ENCODE measurements at regions not wholly inside any gene's neighbourhood (a gene's known extent, or its start where the extent isn't known, plus 50 kb on each side); places are given as distances from the start of the nearest gene placed in this dataset.

- no peak for FAIRE-seq
- DNase-seq (ENCODE audit: low spot score) = no peak
- Histone ChIP-seq H3K4me1 (ENCODE audit: insufficient read depth, low read length) (no peaks in the 10 kb centered on the region), H3K4me2 (ENCODE audit: low read depth, low read length) (no peak overlapping the region), H3K36me3 (replicated peaks in 1 of 2; ENCODE audit: control insufficient read depth in 1 of 2, insufficient read depth in 2 of 2, low read length in 2 of 2) (no peaks in the 10 kb centered on the region), H4K20me1 (ENCODE audit: insufficient read depth, low read length) (no peaks in the 10 kb centered on the region), H2AFZ (ENCODE audit: low read length) (no peak overlapping the region), H3K79me2 (ENCODE audit: insufficient read depth, low read length) (no peaks in the 10 kb centered on the region), H3K27ac (ENCODE audit: extremely low read length, insufficient read depth, low read length) (no peak overlapping the region), H3K9ac (ENCODE audit: insufficient read depth, low read depth, low read length) (no peak overlapping the region), H3K4me3 (replicated peaks in 1 of 3; ENCODE audit: insufficient read depth in 1 of 3, low read depth in 2 of 3, low read length in 3 of 3) (no peak overlapping the region), H3K27me3 (ENCODE audit: control insufficient read depth in 1 of 2, insufficient read depth in 2 of 2, low read length in 2 of 2) (no peaks in the 10 kb centered on the region), H3K9me3 (ENCODE audit: low read length) (no peaks in the 10 kb centered on the region)
- POLR2A ChIA-PET = no interaction called here
- 17% methylated on average over 6 of the region's 6 CpGs for WGBS (ENCODE audit: low lambda C conversion rate)
- in situ Hi-C loops (cut with HindIII; ENCODE audit: extremely low pct_ligation_motif_present, low pct_unique_long_range_greater_than_20kb) (no loop called here), intact Hi-C loops (cut with micrococcal nuclease; ENCODE audit: unreplicated experiment) (no loop called here)
- CTCF ChIA-PET (ENCODE audit: low intra/inter-chr PET ratio, low total read pairs) = no interaction called here
- no TSS peak for BruUV-seq (replicated peaks)
- no peak for TF ChIP-seq REXO4 (CRISPR knock-in tag; IDR thresholded peaks at IDR 0.05; ENCODE audit: borderline replicate concordance)
- TF ChIP-seq, protein P1, sequence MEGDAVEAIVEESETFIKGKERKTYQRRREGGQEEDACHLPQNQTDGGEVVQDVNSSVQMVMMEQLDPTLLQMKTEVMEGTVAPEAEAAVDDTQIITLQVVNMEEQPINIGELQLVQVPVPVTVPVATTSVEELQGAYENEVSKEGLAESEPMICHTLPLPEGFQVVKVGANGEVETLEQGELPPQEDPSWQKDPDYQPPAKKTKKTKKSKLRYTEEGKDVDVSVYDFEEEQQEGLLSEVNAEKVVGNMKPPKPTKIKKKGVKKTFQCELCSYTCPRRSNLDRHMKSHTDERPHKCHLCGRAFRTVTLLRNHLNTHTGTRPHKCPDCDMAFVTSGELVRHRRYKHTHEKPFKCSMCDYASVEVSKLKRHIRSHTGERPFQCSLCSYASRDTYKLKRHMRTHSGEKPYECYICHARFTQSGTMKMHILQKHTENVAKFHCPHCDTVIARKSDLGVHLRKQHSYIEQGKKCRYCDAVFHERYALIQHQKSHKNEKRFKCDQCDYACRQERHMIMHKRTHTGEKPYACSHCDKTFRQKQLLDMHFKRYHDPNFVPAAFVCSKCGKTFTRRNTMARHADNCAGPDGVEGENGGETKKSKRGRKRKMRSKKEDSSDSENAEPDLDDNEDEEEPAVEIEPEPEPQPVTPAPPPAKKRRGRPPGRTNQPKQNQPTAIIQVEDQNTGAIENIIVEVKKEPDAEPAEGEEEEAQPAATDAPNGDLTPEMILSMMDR (CRISPR knock-in tag; IDR thresholded peaks at IDR 0.05) = no peak
- TF ChIP-seq DNMT1 (CRISPR knock-in tag; IDR thresholded peaks at IDR 0.05) = no peak
- TF ChIP-seq CHD2 (IDR thresholded peaks at IDR 0.05; ENCODE audit: low read depth, low read length) = no peak
- no peak for TF ChIP-seq SRY (CRISPR knock-in tag; IDR thresholded peaks at IDR 0.05)
- TF ChIP-seq SOX13 (IDR thresholded peaks at IDR 0.05) = no peak
- no peak for TF ChIP-seq SOX13 (CRISPR knock-in tag; conservative IDR thresholded peaks at IDR 0.05 in 1 of 2, IDR thresholded peaks at IDR 0.05 in 1 of 2)
- TF ChIP-seq ZNF501 (CRISPR knock-in tag; IDR thresholded peaks at IDR 0.05) = no peak
- TF ChIP-seq CCAR2 (optimal IDR thresholded peaks at IDR 0.05; ENCODE audit: low read depth, low read length) = no peak
- no peak for TF ChIP-seq AKAP8 (CRISPR knock-in tag; IDR thresholded peaks at IDR 0.05)
- TF ChIP-seq, protein P2, sequence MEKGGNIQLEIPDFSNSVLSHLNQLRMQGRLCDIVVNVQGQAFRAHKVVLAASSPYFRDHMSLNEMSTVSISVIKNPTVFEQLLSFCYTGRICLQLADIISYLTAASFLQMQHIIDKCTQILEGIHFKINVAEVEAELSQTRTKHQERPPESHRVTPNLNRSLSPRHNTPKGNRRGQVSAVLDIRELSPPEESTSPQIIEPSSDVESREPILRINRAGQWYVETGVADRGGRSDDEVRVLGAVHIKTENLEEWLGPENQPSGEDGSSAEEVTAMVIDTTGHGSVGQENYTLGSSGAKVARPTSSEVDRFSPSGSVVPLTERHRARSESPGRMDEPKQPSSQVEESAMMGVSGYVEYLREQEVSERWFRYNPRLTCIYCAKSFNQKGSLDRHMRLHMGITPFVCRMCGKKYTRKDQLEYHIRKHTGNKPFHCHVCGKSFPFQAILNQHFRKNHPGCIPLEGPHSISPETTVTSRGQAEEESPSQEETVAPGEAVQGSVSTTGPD (CRISPR knock-in tag; IDR thresholded peaks at IDR 0.05) = no peak
- ATAC-seq = no peak
Measured at GRCh38 chr18:51479736-51480135, 282.3 kb upstream of the MEX3C start.

Data from HepG2 (cell line).